DOHH2 (cell line): ENCODE measurements at regions not wholly inside any gene's neighbourhood (a gene's known extent, or its start where the extent isn't known, plus 50 kb on each side); places are given as distances from the start of the nearest gene placed in this dataset.

Experiments used
- H3F3A ChIP-seq: fragments of 200-600 bp; sonication (generic), shearing (Covaris generic); 2 replicates; pipeline ENCODE4 v1.6.0; 2016; ENCODE audit warnings: antibody characterized with exemption, mild to moderate bottlenecking; ENCODE audit not compliant: control insufficient read depth, insufficient read depth
- H3K27ac ChIP-seq: fragments of 200-600 bp; sonication (generic); 2 replicates; pipeline ENCODE4 v1.5.1; 2014; ENCODE audit warnings: low read depth, mild to moderate bottlenecking, low read length, moderate library complexity
- H3K27me3 ChIP-seq: fragments of 200-600 bp; sonication (generic); 2 replicates; pipeline ENCODE4 v1.6.1; 2014; ENCODE audit warnings: mild to moderate bottlenecking, low read length, mixed read lengths; ENCODE audit not compliant: control insufficient read depth
- H3K36me3 ChIP-seq: fragments of 200-600 bp; sonication (generic); 2 replicates; pipeline ENCODE4 v1.6.1; 2014; ENCODE audit warnings: mild to moderate bottlenecking, low read length, moderate library complexity, mixed read lengths; ENCODE audit not compliant: control insufficient read depth
- H3K4me1 ChIP-seq: fragments of 200-600 bp; sonication (generic); 2 replicates; pipeline ENCODE4 v1.6.1; 2014; ENCODE audit warnings: mild to moderate bottlenecking, low read length, mixed read lengths; ENCODE audit not compliant: control insufficient read depth
- H3K4me2 ChIP-seq: fragments of 200-600 bp; sonication (generic); 2 replicates; pipeline ENCODE4 v1.6.0; 2014; ENCODE audit warnings: mild to moderate bottlenecking, low read length, moderate library complexity
- H3K4me3 ChIP-seq: fragments of 200-600 bp; sonication (generic); 2 replicates; pipeline ENCODE4 v1.5.1; 2014; ENCODE audit warnings: mild to moderate bottlenecking, low read length, mixed read lengths
- H3K79me2 ChIP-seq: fragments of 200-600 bp; sonication (generic); 2 replicates; pipeline ENCODE4 v1.6.1; 2014; ENCODE audit warnings: mild to moderate bottlenecking, low read length, mixed read lengths; ENCODE audit not compliant: control insufficient read depth
- H3K9me2 ChIP-seq: fragments of 200-600 bp; sonication (generic); replicated peaks from 2 replicates; pipeline ENCODE4 v1.6.1; 2014; ENCODE audit warnings: mild to moderate bottlenecking, low read length, mixed read lengths; ENCODE audit not compliant: control insufficient read depth
- H3K9me3 ChIP-seq: fragments of 200-600 bp; sonication (generic); 2 replicates; pipeline ENCODE4 v1.6.1; 2014; ENCODE audit warnings: antibody characterized with exemption, low read length, mixed read lengths; ENCODE audit not compliant: control insufficient read depth, insufficient read depth
- H4K20me1 ChIP-seq: fragments of 200-600 bp; sonication (generic); 2 replicates; pipeline ENCODE4 v1.6.0; 2014; ENCODE audit warnings: low read depth, mild to moderate bottlenecking, antibody characterized with exemption, low read length, moderate library complexity; ENCODE audit not compliant: control insufficient read depth, insufficient read depth
- CTCF ChIP-seq: fragments of 200-600 bp; sonication (generic); IDR thresholded peaks from one replicate; pipeline ENCODE4 v1.5.1; 2014; ENCODE audit warnings: antibody characterized with exemption, mild to moderate bottlenecking, low read depth, low read length; ENCODE audit not compliant: poor library complexity, severe bottlenecking
- EZH2phosphoT487 ChIP-seq: fragments of 200-600 bp; sonication (generic); IDR thresholded peaks from 2 replicates; pipeline ENCODE4 v1.6.1; 2017; ENCODE audit warnings: borderline replicate concordance, mild to moderate bottlenecking, antibody characterized with exemption, low read length, moderate library complexity, mixed read lengths

- TF ChIP-seq EZH2phosphoT487 (no peak), CTCF (no peak)
Observed at GRCh38 chr1:73511038-73511437, 686.9 kb downstream of the LRRIQ3 start.

GRCh38 chr1:73500154-73500553 is 697.8 kb downstream of the LRRIQ3 start:
- H3K9me2 ChIP-seq, result no peaks in the 10 kb centered on the region
- H4K20me1 ChIP-seq, result no peaks in the 10 kb centered on the region
- no peak overlapping the region for H3K4me2 ChIP-seq
- H3K4me1 ChIP-seq, result no peaks in the 10 kb centered on the region
- H3K27me3 ChIP-seq, result no peaks in the 10 kb centered on the region
- H3K4me3 ChIP-seq, result no peak overlapping the region
- no peak overlapping the region for H3K27ac ChIP-seq
- no peaks in the 10 kb centered on the region for H3K36me3 ChIP-seq
- no peaks in the 10 kb centered on the region for H3K9me3 ChIP-seq
- no peaks in the 10 kb centered on the region for H3F3A ChIP-seq
- no peaks in the 10 kb centered on the region for H3K79me2 ChIP-seq
- TF ChIP-seq CTCF (no peak), EZH2phosphoT487 (no peak)

More at GRCh38 chr1:73511038-73511437, 686.9 kb downstream of the LRRIQ3 start:
- no peaks in the 10 kb centered on the region; the same call in 1 of the 2 replicates for H3K4me1 ChIP-seq
- H3K27ac ChIP-seq, result no peak overlapping the region
- H3K9me3 ChIP-seq, result no peaks in the 10 kb centered on the region
- no peaks in the 10 kb centered on the region for H3K9me2 ChIP-seq
- no peaks in the 10 kb centered on the region for H3F3A ChIP-seq
- no peaks in the 10 kb centered on the region for H3K27me3 ChIP-seq
- no peaks in the 10 kb centered on the region for H3K36me3 ChIP-seq
- no peak overlapping the region for H3K4me2 ChIP-seq
- H3K4me3 ChIP-seq, result no peak overlapping the region
- no peaks in the 10 kb centered on the region for H3K79me2 ChIP-seq
- no peaks in the 10 kb centered on the region for H4K20me1 ChIP-seq

- H3K4me2 ChIP-seq, result no peak overlapping the region
- no peak overlapping the region for H3K4me3 ChIP-seq
- no peaks in the 10 kb centered on the region for H3K27me3 ChIP-seq
- no peak overlapping the region for H3K27ac ChIP-seq
- TF ChIP-seq CTCF (no peak), EZH2phosphoT487 (no peak)
- no peaks in the 10 kb centered on the region for H3F3A ChIP-seq
- no peaks in the 10 kb centered on the region for H3K79me2 ChIP-seq
- no peaks in the 10 kb centered on the region for H3K36me3 ChIP-seq
- H4K20me1 ChIP-seq, result no peaks in the 10 kb centered on the region
- no peaks in the 10 kb centered on the region for H3K9me3 ChIP-seq
- no peaks in the 10 kb centered on the region for H3K4me1 ChIP-seq
- no peaks in the 10 kb centered on the region for H3K9me2 ChIP-seq
Observed at GRCh38 chr1:73499671-73500070, 698.3 kb downstream of the LRRIQ3 start.

GRCh38 chr1:73491621-73492020 is 706.4 kb downstream of the LRRIQ3 start:
- no peaks in the 10 kb centered on the region for H4K20me1 ChIP-seq

More at GRCh38 chr1:73491621-73492020, 706.4 kb downstream of the LRRIQ3 start:
- H3K27ac ChIP-seq, result no peak overlapping the region
- no peaks in the 10 kb centered on the region for H3K4me1 ChIP-seq
- no peaks in the 10 kb centered on the region for H3K9me3 ChIP-seq
- no peaks in the 10 kb centered on the region for H3F3A ChIP-seq
- H3K4me2 ChIP-seq, result no peak overlapping the region
- H3K36me3 ChIP-seq, result no peaks in the 10 kb centered on the region
- H3K9me2 ChIP-seq, result no peaks in the 10 kb centered on the region
- no peaks in the 10 kb centered on the region for H3K79me2 ChIP-seq
- no peak overlapping the region for H3K4me3 ChIP-seq
- TF ChIP-seq CTCF (no peak), EZH2phosphoT487 (no peak)
- H3K27me3 ChIP-seq, result no peaks in the 10 kb centered on the region
